Stimulated activated CD4-positive, alpha-beta T cell treated with anti-CD3 and anti-CD28 coated beads, Interleukin-1b, Interleukin-23, amount 100 ng/mL, for 48 hours (primary cell): ENCODE measurements at regions not wholly inside any gene's neighbourhood (a gene's known extent, or its start where the extent isn't known, plus 50 kb on each side); places are given as distances from the start of the nearest gene placed in this dataset.
"Not testable (repeated sequence)": the region's sequence is repeated elsewhere in the genome, so short reads cannot be mapped to it uniquely, and the experiment has no call there.

Experiments used
- DNase-seq: peaks from one replicate; pipeline ENCODE4 v3.0.0-alpha.2; 2020

GRCh38 chr9:85487872-85488271, 253.9 kb downstream of the AGTPBP1 start:
- no peak for DNase-seq

GRCh38 chr9:85484235-85484634, 257.5 kb downstream of the AGTPBP1 start:
- DNase-seq = no peak

GRCh38 chr9:85483208-85483607, 258.5 kb downstream of the AGTPBP1 start:
- no peak for DNase-seq

GRCh38 chr9:85479305-85479704, 262.4 kb downstream of the AGTPBP1 start:
- DNase-seq = no peak

GRCh38 chr9:85478847-85479246, 262.9 kb downstream of the AGTPBP1 start:
- no peak for DNase-seq

GRCh38 chr9:85474896-85475295, 266.9 kb downstream of the AGTPBP1 start:
- DNase-seq = not testable (repeated sequence)

GRCh38 chr9:85471791-85472190, 270.0 kb downstream of the AGTPBP1 start:
- DNase-seq = no peak

GRCh38 chr9:85469041-85469440, 272.7 kb downstream of the AGTPBP1 start:
- DNase-seq = no peak

- DNase-seq = no peak
Observed at GRCh38 chr9:85466834-85467233, 274.9 kb downstream of the AGTPBP1 start.

GRCh38 chr9:85458114-85458864, 283.5 kb downstream of the AGTPBP1 start:
- not testable (repeated sequence) for DNase-seq

- DNase-seq = no peak
Observed at GRCh38 chr9:85453850-85454249, 287.9 kb downstream of the AGTPBP1 start.

- no peak for DNase-seq
Observed at GRCh38 chr9:85452841-85453240, 288.9 kb downstream of the AGTPBP1 start.

GRCh38 chr9:85451680-85452079, 290.1 kb downstream of the AGTPBP1 start:
- DNase-seq = no peak

- DNase-seq = no peak
Observed at GRCh38 chr9:85445887-85446286, 295.9 kb downstream of the AGTPBP1 start.

GRCh38 chr9:85444243-85444642, 297.5 kb downstream of the AGTPBP1 start:
- no peak for DNase-seq

- no peak for DNase-seq
Observed at GRCh38 chr9:85443190-85443598, 298.6 kb downstream of the AGTPBP1 start.

- DNase-seq = no peak
Observed at GRCh38 chr9:85439791-85440190, 302.0 kb downstream of the AGTPBP1 start.

GRCh38 chr9:85433956-85434355, 307.8 kb downstream of the AGTPBP1 start:
- not testable (repeated sequence) for DNase-seq

GRCh38 chr9:85433551-85433950, 308.2 kb downstream of the AGTPBP1 start:
- DNase-seq = not testable (repeated sequence)

GRCh38 chr9:85433046-85433445, 308.7 kb downstream of the AGTPBP1 start:
- no peak for DNase-seq

GRCh38 chr9:85432599-85432998, 309.2 kb downstream of the AGTPBP1 start:
- DNase-seq = no peak

- no peak for DNase-seq
Observed at GRCh38 chr9:85431339-85432102, 310.2 kb downstream of the AGTPBP1 start.

GRCh38 chr9:85430659-85431338, 311.0 kb downstream of the AGTPBP1 start:
- no peak for DNase-seq

- DNase-seq = no peak
Observed at GRCh38 chr9:85428230-85428629, 313.5 kb downstream of the AGTPBP1 start.
